HepG2 (cell line): ENCODE measurements at regions not wholly inside any gene's neighbourhood (a gene's known extent, or its start where the extent isn't known, plus 50 kb on each side); places are given as distances from the start of the nearest gene placed in this dataset.
"Not testable (repeated sequence)": the region's sequence is repeated elsewhere in the genome, so short reads cannot be mapped to it uniquely, and the experiment has no call there.

Experiments
- ATAC-seq: fragments of 200-7000 bp; cut with Tn5 transposase; 3 replicates; pipeline ENCODE4 v1.9.1; 2020; ENCODE audit warnings: mild to moderate bottlenecking, moderate library complexity
- BruUV-seq: library from RNA; stranded (reverse); fragments of 400-500 nt; replicated peaks from 2 replicates; lab custom pipeline; 2021; lab: Mats Ljungman, UMichigan
- CTCF ChIA-PET: fragments of 300-600 bp; formaldehyde crosslinking; extraction: SDS; loops from one replicate; lab custom pipeline; 2021; ENCODE audit warnings: low total read pairs, inconsistent platforms, low intra/inter-chr PET ratio; lab: Yijun Ruan, JAX
- POLR2A ChIA-PET: fragments of 350-600 bp; sonication (Branson Sonifier 250); formaldehyde crosslinking; loops from one replicate; lab custom pipeline; 2020; ENCODE audit warnings: antibody characterized with exemption, inconsistent platforms; lab: Yijun Ruan, JAX
- DNase-seq: peaks from one replicate; pipeline ENCODE4 v3.0.0-alpha.2; 2015; ENCODE audit warnings: low spot score
- FAIRE-seq: peaks from 3 replicates; lab custom pipeline; 2011; peaks lifted over from hg19 to GRCh38; lab: Jason Lieb, UNC
- H2AFZ ChIP-seq: one replicate; pipeline ENCODE4 v1.6.1; 2011; ENCODE audit warnings: low read length, inconsistent platforms
- H3K27ac ChIP-seq: fragments of 300-600 bp; 3 replicates; pipeline ENCODE4 v1.8.0; 2011; ENCODE audit warnings: mixed run types, mild to moderate bottlenecking, mixed read lengths, low read length, inconsistent platforms; ENCODE audit not compliant: insufficient read depth; ENCODE audit errors: extremely low read length
- H3K27me3 ChIP-seq, 2 experiments: fragments of 200-600 bp in 1 of 2; 2 replicates in 1 of 2; 3 replicates in 1 of 2; pipeline versions ENCODE4 v1.6.0 to v1.8.0; 2011; ENCODE audit warnings: low read length in 2 of 2, mild to moderate bottlenecking in 2 of 2, moderate library complexity in 2 of 2, inconsistent platforms in 1 of 2; ENCODE audit not compliant: insufficient read depth in 2 of 2, control insufficient read depth in 1 of 2
- H3K36me3 ChIP-seq, 2 experiments: fragments of 200-600 bp in 1 of 2; replicated peaks in 1 of 2; 2 replicates in 1 of 2; 3 replicates in 1 of 2; pipeline versions ENCODE4 v1.5.1 to v1.8.0; 2011; ENCODE audit warnings: low read length in 2 of 2, inconsistent platforms in 1 of 2; ENCODE audit not compliant: insufficient read depth in 2 of 2, control insufficient read depth in 1 of 2
- H3K4me1 ChIP-seq: 2 replicates; pipeline ENCODE4 v1.5.1; 2012; ENCODE audit warnings: low read length, inconsistent platforms; ENCODE audit not compliant: insufficient read depth
- H3K4me2 ChIP-seq: 2 replicates; pipeline ENCODE4 v1.6.0; 2011; ENCODE audit warnings: low read depth, low read length, inconsistent platforms
- H3K4me3 ChIP-seq, 3 experiments: fragments of 200-600 bp in 1 of 3; sonication (generic), shearing (Covaris generic) in 1 of 3; replicated peaks in 1 of 3; 2 replicates each; pipeline ENCODE4 v1.5.1; 2011 to 2016; ENCODE audit warnings: low read length in 3 of 3, inconsistent platforms in 2 of 3, low read depth in 2 of 3, mild to moderate bottlenecking in 2 of 3, control low read depth in 1 of 3, mixed read lengths in 1 of 3; ENCODE audit not compliant: insufficient read depth in 1 of 3
- H3K79me2 ChIP-seq: one replicate; pipeline ENCODE4 v1.6.1; 2011; ENCODE audit warnings: low read length, inconsistent platforms; ENCODE audit not compliant: insufficient read depth
- H3K9ac ChIP-seq: 2 replicates; pipeline ENCODE4 v1.6.0; 2011; ENCODE audit warnings: mild to moderate bottlenecking, low read depth, low read length, inconsistent platforms; ENCODE audit not compliant: insufficient read depth
- H3K9me3 ChIP-seq: 2 replicates; pipeline ENCODE4 v1.5.1; 2012; ENCODE audit warnings: mild to moderate bottlenecking, low read length
- H4K20me1 ChIP-seq: 2 replicates; pipeline ENCODE4 v1.6.0; 2011; ENCODE audit warnings: inconsistent platforms, mild to moderate bottlenecking, low read length, moderate library complexity; ENCODE audit not compliant: insufficient read depth
- GLI4 ChIP-seq: sonication (generic); formaldehyde crosslinking; IDR thresholded peaks from 2 replicates; pipeline ENCODE4 v1.5.1; 2020; ENCODE audit warnings: missing genetic modification reagents, mild to moderate bottlenecking, moderate library complexity, borderline replicate concordance
- ZNF235 ChIP-seq: sonication (generic); formaldehyde crosslinking; IDR thresholded peaks from 2 replicates; pipeline ENCODE4 v1.8.1; 2023; ENCODE audit warnings: mild to moderate bottlenecking, missing genetic modification reagents, borderline replicate concordance
- ZNF256 ChIP-seq: sonication (generic); formaldehyde crosslinking; conservative IDR thresholded peaks from 2 replicates; pipeline ENCODE4 v1.4.0; 2020; ENCODE audit warnings: missing genetic modification reagents
- ZNF713 ChIP-seq: sonication (generic); formaldehyde crosslinking; IDR thresholded peaks from 2 replicates; pipeline ENCODE4 v1.4.0; 2020; ENCODE audit warnings: mild to moderate bottlenecking, missing genetic modification reagents
- WGBS: methylation state at CpG from one replicate; pipeline ENCODE4 v1.1.6; 2017; ENCODE audit warnings: low lambda C conversion rate; 5-methylcytosine and 5-hydroxymethylcytosine counted together
- in situ Hi-C: cut with HindIII; loops from 2 replicates; pipeline ENCODE4 v1.10.0; 2017; ENCODE audit warnings: low pct_unique_long_range_greater_than_20kb; ENCODE audit not compliant: extremely low pct_ligation_motif_present
- intact Hi-C: fragments of 100-400 bp; cut with micrococcal nuclease; formaldehyde crosslinking; loops from one replicate; pipeline ENCODE4 v1.10.0; 2022; ENCODE audit not compliant: unreplicated experiment

DNA sequence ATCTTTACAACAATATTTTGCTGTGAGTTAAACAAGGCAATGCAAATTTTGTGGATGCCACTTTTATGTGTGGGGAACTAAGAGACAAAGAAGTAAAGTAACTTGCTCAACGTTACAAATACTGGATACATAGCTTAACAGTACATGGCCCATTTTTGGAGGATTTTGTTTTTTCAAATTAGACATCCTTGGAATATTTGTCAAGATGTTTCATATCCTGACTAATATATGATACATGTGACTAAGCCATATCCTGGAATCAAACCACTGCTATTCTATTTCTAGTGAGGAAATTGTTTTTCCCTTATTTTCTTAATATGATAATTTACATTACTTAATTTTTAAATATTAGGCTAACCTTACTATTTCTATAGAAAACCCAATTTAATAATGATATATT lies 529.8 kb downstream of the DMRTA1 start:
- H3K4me1 ChIP-seq, result no peaks in the 10 kb centered on the region
- H3K9me3 ChIP-seq, result peaks cover 14% of the 10 kb centered on the region; the same call in 1 of the 2 replicates
- H3K36me3 ChIP-seq, result no peaks in the 10 kb centered on the region
- no peak for ATAC-seq
- H3K4me3 ChIP-seq, result no peak overlapping the region
- POLR2A ChIA-PET, result no interaction called here
- FAIRE-seq, result no peak
- no peak for DNase-seq
- H3K79me2 ChIP-seq, result no peaks in the 10 kb centered on the region
- H3K9ac ChIP-seq, result no peak overlapping the region
- BruUV-seq, result no TSS peak
- 4% methylated on average over 1 of the region's 1 CpG for WGBS
- H3K27me3 ChIP-seq, result no peaks in the 10 kb centered on the region
- no peak overlapping the region for H2AFZ ChIP-seq
- H4K20me1 ChIP-seq, result no peaks in the 10 kb centered on the region
- no peak overlapping the region for H3K4me2 ChIP-seq
- no peak for TF ChIP-seq ZNF713 (CRISPR knock-in tag)
- TF ChIP-seq, all 625 proteins: peak for 0
- in situ Hi-C loops (no loop called here), intact Hi-C loops (no loop called here)
- CTCF ChIA-PET, result no interaction called here
- no peak overlapping the region for H3K27ac ChIP-seq

DNA sequence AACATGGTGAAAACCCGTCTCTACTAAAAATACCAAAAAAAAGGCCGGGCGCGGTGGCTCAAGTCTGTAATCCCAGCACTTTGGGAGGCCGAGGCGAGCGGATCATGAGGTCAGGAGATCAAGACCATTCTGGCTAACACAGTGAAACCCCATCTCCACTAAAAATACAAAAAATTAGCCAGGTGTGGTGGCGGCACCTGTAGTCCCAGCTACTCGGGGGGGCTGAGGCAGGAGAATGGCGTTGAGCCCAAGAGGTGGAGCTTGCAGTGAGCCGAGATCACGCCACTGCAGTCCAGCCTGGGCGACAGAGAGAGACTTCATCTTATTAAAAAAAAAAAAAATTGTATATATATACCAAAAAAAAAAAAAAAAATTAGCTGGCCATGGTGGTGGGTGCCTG lies 533.8 kb downstream of the DMRTA1 start:
- not testable (repeated sequence) for ATAC-seq

DNA sequence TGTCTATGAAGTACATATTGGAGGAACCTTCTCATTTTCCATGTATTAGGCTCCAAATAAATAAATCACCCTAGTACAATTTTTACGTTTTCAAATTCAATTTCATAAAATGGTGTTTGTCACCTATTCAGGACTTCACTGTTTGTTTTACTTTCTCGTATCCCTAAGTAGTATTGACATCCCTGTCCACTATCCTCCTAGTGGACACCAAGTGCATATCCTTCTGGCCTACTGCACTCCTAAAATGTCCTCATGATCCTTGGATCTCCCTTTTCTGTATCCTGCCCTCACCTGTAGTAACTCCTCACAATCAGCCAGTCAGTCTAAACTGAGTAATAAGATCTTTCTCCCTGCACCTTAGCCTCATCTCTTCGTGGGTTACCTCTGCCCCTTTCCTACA lies 539.9 kb downstream of the DMRTA1 start:
- Histone ChIP-seq H3K9me3 (peaks cover 68% of the 10 kb centered on the region), H3K27ac (no peak overlapping the region), H4K20me1 (no peaks in the 10 kb centered on the region), H3K4me3 (no peak overlapping the region), H3K79me2 (no peaks in the 10 kb centered on the region), H3K27me3 (no peaks in the 10 kb centered on the region), H2AFZ (no peak overlapping the region), H3K4me1 (no peaks in the 10 kb centered on the region), H3K36me3 (no peaks in the 10 kb centered on the region), H3K9ac (no peak overlapping the region), H3K4me2 (no peak overlapping the region)
- BruUV-seq, result no TSS peak
- no peak for TF ChIP-seq GLI4 (CRISPR knock-in tag)
- no peak for TF ChIP-seq ZNF256 (CRISPR knock-in tag)
- no peak for TF ChIP-seq ZNF235 (CRISPR knock-in tag)
- no peak for ATAC-seq
- no peak for FAIRE-seq
- ChIA-PET CTCF (no interaction called here), POLR2A (no interaction called here)
- no peak for DNase-seq
- in situ Hi-C loops, result no loop called here
- intact Hi-C loops, result no loop called here
- WGBS, result 13% methylated on average over 3 of the region's 3 CpGs

More for the DNA sequence above, 533.8 kb downstream of the DMRTA1 start:
- CTCF ChIA-PET, H3K79me2 ChIP-seq, H3K4me1 ChIP-seq, H3K4me2 ChIP-seq, H4K20me1 ChIP-seq, in situ Hi-C loops, FAIRE-seq, BruUV-seq, H3K36me3 ChIP-seq, H3K27ac ChIP-seq, H2AFZ ChIP-seq, intact Hi-C loops, DNase-seq, POLR2A ChIA-PET, H3K4me3 ChIP-seq, H3K27me3 ChIP-seq, H3K9ac ChIP-seq: not testable (repeated sequence)
- WGBS, result 31% methylated on average over 12 of the region's 13 CpGs
- H3K9me3 ChIP-seq, result peaks cover 28% of the 10 kb centered on the region
